IMR-90 (cell line): ENCODE measurements at regions not wholly inside any gene's neighbourhood (a gene's known extent, or its start where the extent isn't known, plus 50 kb on each side); places are given as distances from the start of the nearest gene placed in this dataset.
A peak's percentile ranks its signal among the peaks of the same experiment; 100 is the strongest.

Experiments
- ATAC-seq: fragments of 200-7000 bp; cut with Tn5 transposase; 2 replicates; pipeline ENCODE4 v1.9.1; 2020; ENCODE audit warnings: low read depth, mild to moderate bottlenecking, moderate library complexity
- BruUV-seq: library from RNA; stranded (reverse); fragments of 400-500 nt; replicated peaks from 2 replicates; lab custom pipeline; 2021; lab: Mats Ljungman, UMichigan
- CTCF ChIA-PET: fragments of 300-600 bp; formaldehyde crosslinking; extraction: SDS; loops from one replicate; lab custom pipeline; 2021; ENCODE audit warnings: antibody characterized with exemption; lab: Yijun Ruan, JAX
- POLR2A ChIA-PET: fragments of 300-600 bp; sonication (Branson Sonifier 250); formaldehyde crosslinking; loops from one replicate; lab custom pipeline; 2022; ENCODE audit warnings: antibody characterized with exemption; ENCODE audit not compliant: unreplicated experiment; lab: Charles Lee
- DNase-seq: peaks from one replicate; pipeline ENCODE4 v3.0.0; 2013
- H2AFZ ChIP-seq: replicated peaks from 2 replicates; pipeline ENCODE3; 2013; ENCODE audit warnings: low read length, mild to moderate bottlenecking; ENCODE audit not compliant: poor library complexity
- H2AK5ac ChIP-seq: 2 replicates; pipeline ENCODE4 v1.6.1; 2013; ENCODE audit warnings: low read depth, low read length, inconsistent platforms
- H2AK9ac ChIP-seq: replicated peaks from 2 replicates; pipeline ENCODE3; 2013; ENCODE audit warnings: mild to moderate bottlenecking, low read depth, low read length, moderate library complexity; ENCODE audit not compliant: poor library complexity
- H2BK120ac ChIP-seq: 2 replicates; pipeline ENCODE4 v1.6.1; 2013; ENCODE audit warnings: low read depth, low read length, inconsistent platforms
- H2BK15ac ChIP-seq: 3 replicates; pipeline ENCODE4 v1.6.1; 2013; ENCODE audit warnings: low read depth, low read length, inconsistent platforms
- H2BK20ac ChIP-seq: 2 replicates; pipeline ENCODE4 v1.6.1; 2013; ENCODE audit warnings: low read depth, mild to moderate bottlenecking, inconsistent platforms, low read length, moderate library complexity
- H2BK5ac ChIP-seq: 2 replicates; pipeline ENCODE4 v1.6.1; 2013; ENCODE audit warnings: mild to moderate bottlenecking, low read depth, low read length, inconsistent platforms; ENCODE audit not compliant: poor library complexity, severe bottlenecking
- H3K14ac ChIP-seq: replicated peaks from 2 replicates; pipeline ENCODE4 v1.6.1; 2013; ENCODE audit warnings: low read depth, low read length, inconsistent platforms
- H3K18ac ChIP-seq: 2 replicates; pipeline ENCODE4 v1.6.1; 2013; ENCODE audit warnings: low read depth, low read length, control low read depth
- H3K23ac ChIP-seq: 2 replicates; pipeline ENCODE4 v1.6.1; 2013; ENCODE audit warnings: low read depth, low read length, inconsistent platforms
- H3K27ac ChIP-seq: 2 replicates; pipeline ENCODE4 v1.5.1; 2013; ENCODE audit warnings: mild to moderate bottlenecking, control low read depth, low read length; ENCODE audit not compliant: insufficient read depth
- H3K27me3 ChIP-seq: 2 replicates; pipeline ENCODE4 v1.6.1; 2013; ENCODE audit warnings: low read length; ENCODE audit not compliant: control insufficient read depth, insufficient read depth
- H3K36me3 ChIP-seq: 2 replicates; pipeline ENCODE4 v1.6.1; 2013; ENCODE audit warnings: low read length, mixed read lengths; ENCODE audit not compliant: control insufficient read depth, insufficient read depth
- H3K4ac ChIP-seq: 2 replicates; pipeline ENCODE4 v1.6.1; 2013; ENCODE audit warnings: low read depth, low read length, inconsistent platforms
- H3K4me1 ChIP-seq: 2 replicates; pipeline ENCODE4 v1.6.1; 2013; ENCODE audit warnings: low read length, mixed read lengths; ENCODE audit not compliant: control insufficient read depth, insufficient read depth
- H3K4me2 ChIP-seq: 2 replicates; pipeline ENCODE4 v1.6.1; 2013; ENCODE audit warnings: low read depth, mild to moderate bottlenecking, control low read depth, low read length, moderate library complexity
- H3K4me3 ChIP-seq: 2 replicates; pipeline ENCODE4 v1.5.1; 2013; ENCODE audit warnings: low read depth, mild to moderate bottlenecking, control low read depth, low read length, moderate library complexity; ENCODE audit not compliant: insufficient read depth
- H3K56ac ChIP-seq: 2 replicates; pipeline ENCODE4 v1.6.1; 2013; ENCODE audit warnings: low read length, inconsistent platforms; ENCODE audit not compliant: insufficient read depth; ENCODE audit errors: extremely low read depth
- H3K79me1 ChIP-seq, 2 experiments: 2 replicates each; pipeline ENCODE4 v1.6.1; 2013; ENCODE audit warnings: low read length in 2 of 2, inconsistent platforms in 1 of 2, low read depth in 1 of 2
- H3K9ac ChIP-seq: 2 replicates; pipeline ENCODE4 v1.6.1; 2013; ENCODE audit warnings: low read depth, low read length, control low read depth
- H3K9me1 ChIP-seq: 2 replicates; pipeline ENCODE4 v1.6.1; 2013; ENCODE audit warnings: low read length, inconsistent platforms; ENCODE audit not compliant: insufficient read depth
- H3K9me3 ChIP-seq: 2 replicates; pipeline ENCODE4 v1.6.1; 2013; ENCODE audit warnings: low read length; ENCODE audit not compliant: control insufficient read depth, insufficient read depth
- H4K20me1 ChIP-seq: 2 replicates; pipeline ENCODE4 v1.6.1; 2013; ENCODE audit warnings: low read length, inconsistent platforms; ENCODE audit not compliant: insufficient read depth
- H4K5ac ChIP-seq: 2 replicates; pipeline ENCODE4 v1.6.1; 2013; ENCODE audit warnings: mild to moderate bottlenecking, low read depth, low read length, control low read depth
- H4K8ac ChIP-seq, 2 experiments: 2 replicates each; pipeline ENCODE4 v1.6.1; 2013; ENCODE audit warnings: low read depth in 2 of 2, low read length in 2 of 2, control low read depth in 1 of 2, inconsistent platforms in 1 of 2
- H4K91ac ChIP-seq: 2 replicates; pipeline ENCODE4 v1.6.1; 2013; ENCODE audit warnings: low read depth, low read length, inconsistent platforms; ENCODE audit not compliant: insufficient read depth
- BHLHE40 ChIP-seq: fragments of 150-350 bp; IDR thresholded peaks from 2 replicates; pipeline ENCODE4 v1.6.1; 2016; ENCODE audit warnings: mild to moderate bottlenecking, low read depth, low read length
- ELK1 ChIP-seq: fragments of 150-350 bp; IDR thresholded peaks from 2 replicates; pipeline ENCODE4 v1.6.1; 2016; ENCODE audit warnings: low read depth, mild to moderate bottlenecking, low read length, moderate library complexity, borderline replicate concordance
- FOS ChIP-seq: fragments of 150-350 bp; IDR thresholded peaks from 2 replicates; pipeline ENCODE4 v1.6.1; 2016; ENCODE audit warnings: low read depth, low read length
- MAFK ChIP-seq: IDR thresholded peaks from 2 replicates; pipeline ENCODE4 v1.6.1; 2012; ENCODE audit warnings: low read depth, low read length, improper control_type of control experiment
- MAZ ChIP-seq: IDR thresholded peaks from 2 replicates; pipeline ENCODE4 v1.6.1; 2012; ENCODE audit warnings: low read depth, mild to moderate bottlenecking, low read length, improper control_type of control experiment, moderate library complexity, borderline replicate concordance
- MXI1 ChIP-seq: IDR thresholded peaks from 2 replicates; pipeline ENCODE4 v1.6.1; 2012; ENCODE audit warnings: low read depth, mild to moderate bottlenecking, low read length, moderate library complexity, borderline replicate concordance
- POLR2A ChIP-seq: IDR thresholded peaks from 2 replicates; pipeline ENCODE4 v1.6.1; 2012; ENCODE audit warnings: mild to moderate bottlenecking, low read depth, low read length
- RAD21 ChIP-seq: IDR thresholded peaks from 2 replicates; pipeline ENCODE4 v1.6.1; 2012; ENCODE audit warnings: low read length, improper control_type of control experiment
- SMC3 ChIP-seq: fragments of 150-350 bp; IDR thresholded peaks from 2 replicates; pipeline ENCODE4 v1.6.1; 2016; ENCODE audit warnings: low read depth, mild to moderate bottlenecking, antibody characterized with exemption, low read length, moderate library complexity
- WGBS, 2 experiments: methylation state at CpG; one replicate each; pipeline versions ENCODE4 v1.1.5 to v1.1.7; 2013; ENCODE audit warnings: missing lambda C conversion rate in 2 of 2; ENCODE audit not compliant: insufficient read length in 1 of 2; ENCODE audit errors: extremely low coverage in 2 of 2; 5-methylcytosine and 5-hydroxymethylcytosine counted together
- dilution Hi-C: fragments of 300-500 bp; cut with HindIII; formaldehyde crosslinking; loops from one replicate; pipeline ENCODE4 v1.14.3; 2018; ENCODE audit warnings: low sequenced_read_pairs; ENCODE audit not compliant: unreplicated experiment
- in situ Hi-C: fragments of 300-500 bp; cut with MboI; formaldehyde crosslinking; loops from 3 replicates; pipeline ENCODE4 v1.14.3; 2019; ENCODE audit warnings: low sequenced_read_pairs, inconsistent platforms, mixed read lengths
- intact Hi-C: fragments of 100-400 bp; cut with micrococcal nuclease; formaldehyde crosslinking; loops from 2 replicates; pipeline ENCODE4 v1.10.0; 2022
- TF ChIP-seq, protein P1 (sequence below): fragments of 150-350 bp; IDR thresholded peaks from 2 replicates; pipeline ENCODE4 v1.6.1; 2017; ENCODE audit warnings: mild to moderate bottlenecking, antibody characterized with exemption, low read length, low read depth

GRCh38 chr1:244350027-244350426 is 101.7 kb downstream of the ADSS2 start:
- H2AK9ac ChIP-seq = no peak overlapping the region
- H3K14ac ChIP-seq = no peak overlapping the region
- H3K4me3 ChIP-seq = no peak overlapping the region
- H4K20me1 ChIP-seq = no peaks in the 10 kb centered on the region
- H3K36me3 ChIP-seq = no peaks in the 10 kb centered on the region
- dilution Hi-C loops = no loop called here
- H3K9me1 ChIP-seq = peaks cover 15% of the 10 kb centered on the region
- H3K27ac ChIP-seq = no peak overlapping the region; the same call in 1 of the 2 replicates
- 0 out of 4 replicates have a peak, but pooled peaks cover 0 to 3% of the 10 kb centered on the region in 2 experiments for H3K79me1 ChIP-seq
- DNase-seq (no peak), ATAC-seq (no peak)
- BruUV-seq = no TSS peak
- 100% methylated on average over 2 of the region's 6 CpGs; no CpG with 5 or more reads in 1 of the 2 experiments for WGBS, 2 experiments
- in situ Hi-C loops = no loop called here
- POLR2A ChIA-PET = interaction anchor here (0.6 kb wide), 1 partner anchor 100 kb away, joined by 5 read pairs; no protein-coding TSS in a partner anchor
- no peak overlapping the region for H4K5ac ChIP-seq
- H4K8ac ChIP-seq = peak overlapping the region; percentile 18 to 45; a peak in 1 of 4 replicates
- peak overlapping the region; percentile 30; the same call in 1 of the 2 replicates for H2BK20ac ChIP-seq
- H2AFZ ChIP-seq = no peak overlapping the region
- H3K4me2 ChIP-seq = no peak overlapping the region
- peak overlapping the region; percentile 63; the same call in 1 of the 2 replicates for H2BK120ac ChIP-seq
- H3K9ac ChIP-seq = no peak overlapping the region
- intact Hi-C loops = no loop called here
- H3K18ac ChIP-seq = no peak overlapping the region
- peaks cover 21% of the 10 kb centered on the region for H3K4me1 ChIP-seq
- 0 out of 3 replicates have a peak overlapping the region, but pooled peaks have one; percentile 14 for H2BK15ac ChIP-seq
- H3K27me3 ChIP-seq = no peaks in the 10 kb centered on the region
- H4K91ac ChIP-seq = no peak overlapping the region
- H3K4ac ChIP-seq = 0 out of 2 replicates have a peak overlapping the region, but pooled peaks have one; percentile 9
- H3K23ac ChIP-seq = no peak overlapping the region
- no peak overlapping the region for H3K56ac ChIP-seq
- H3K9me3 ChIP-seq = no peaks in the 10 kb centered on the region
- CTCF ChIA-PET = no interaction called here
- no peak overlapping the region for H2BK5ac ChIP-seq
- TF ChIP-seq MAFK = no peak
- TF ChIP-seq FOS = no peak
- no peak for TF ChIP-seq MXI1
- TF ChIP-seq, protein P1, sequence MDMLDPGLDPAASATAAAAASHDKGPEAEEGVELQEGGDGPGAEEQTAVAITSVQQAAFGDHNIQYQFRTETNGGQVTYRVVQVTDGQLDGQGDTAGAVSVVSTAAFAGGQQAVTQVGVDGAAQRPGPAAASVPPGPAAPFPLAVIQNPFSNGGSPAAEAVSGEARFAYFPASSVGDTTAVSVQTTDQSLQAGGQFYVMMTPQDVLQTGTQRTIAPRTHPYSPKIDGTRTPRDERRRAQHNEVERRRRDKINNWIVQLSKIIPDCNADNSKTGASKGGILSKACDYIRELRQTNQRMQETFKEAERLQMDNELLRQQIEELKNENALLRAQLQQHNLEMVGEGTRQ = no peak
- TF ChIP-seq BHLHE40 = no peak
- TF ChIP-seq POLR2A = no peak
- TF ChIP-seq RAD21 = no peak
- TF ChIP-seq ELK1 = no peak
- TF ChIP-seq MAZ = no peak
- no peak for TF ChIP-seq SMC3
- H2AK5ac ChIP-seq = no peak overlapping the region
